HG02885 (cell line): ENCODE measurements at regions not wholly inside any gene's neighbourhood (a gene's known extent, or its start where the extent isn't known, plus 50 kb on each side); places are given as distances from the start of the nearest gene placed in this dataset.

Experiments
- ATAC-seq: cut with Tn5 transposase; IDR thresholded peaks from one replicate; pipeline ENCODE4 v1.9.1; 2021; ENCODE audit warnings: mild to moderate bottlenecking; ENCODE audit not compliant: unreplicated experiment, poor library complexity

- ATAC-seq, result no peak
Measured at GRCh38 chr9:18129809-18130334, 344.1 kb upstream of the ADAMTSL1 start.

GRCh38 chr9:18136354-18136994 is 337.5 kb upstream of the ADAMTSL1 start:
- ATAC-seq, result no peak

GRCh38 chr9:18137815-18138214 is 336.1 kb upstream of the ADAMTSL1 start:
- ATAC-seq, result no peak

GRCh38 chr9:18138656-18139055 is 335.3 kb upstream of the ADAMTSL1 start:
- no peak for ATAC-seq

GRCh38 chr9:18141681-18142080 is 332.3 kb upstream of the ADAMTSL1 start:
- ATAC-seq, result no peak

- ATAC-seq, result no peak
Measured at GRCh38 chr9:18143073-18143745, 330.7 kb upstream of the ADAMTSL1 start.

GRCh38 chr9:18146329-18146728 is 327.6 kb upstream of the ADAMTSL1 start:
- ATAC-seq, result no peak

- no peak for ATAC-seq
Measured at GRCh38 chr9:18149471-18150011, 324.4 kb upstream of the ADAMTSL1 start.

GRCh38 chr9:18154661-18155060 is 319.3 kb upstream of the ADAMTSL1 start:
- ATAC-seq, result no peak

GRCh38 chr9:18159254-18159653 is 314.7 kb upstream of the ADAMTSL1 start:
- ATAC-seq, result no peak

GRCh38 chr9:18163146-18163545 is 310.8 kb upstream of the ADAMTSL1 start:
- ATAC-seq, result no peak

GRCh38 chr9:18167733-18168132 is 306.2 kb upstream of the ADAMTSL1 start:
- no peak for ATAC-seq

GRCh38 chr9:18173923-18174322 is 300.0 kb upstream of the ADAMTSL1 start:
- ATAC-seq, result no peak

GRCh38 chr9:18182636-18183035 is 291.3 kb upstream of the ADAMTSL1 start:
- ATAC-seq, result no peak

- no peak for ATAC-seq
Measured at GRCh38 chr9:18183974-18184373, 290.0 kb upstream of the ADAMTSL1 start.

GRCh38 chr9:18184401-18184800 is 289.6 kb upstream of the ADAMTSL1 start:
- no peak for ATAC-seq

GRCh38 chr9:18185196-18185595 is 288.8 kb upstream of the ADAMTSL1 start:
- no peak for ATAC-seq

GRCh38 chr9:18188971-18189370 is 285.0 kb upstream of the ADAMTSL1 start:
- ATAC-seq, result no peak

- no peak for ATAC-seq
Measured at GRCh38 chr9:18189871-18190670, 283.9 kb upstream of the ADAMTSL1 start.

GRCh38 chr9:18190671-18191374 is 283.1 kb upstream of the ADAMTSL1 start:
- ATAC-seq, result no peak
